ENCODE measurements at regions not wholly inside any gene's neighbourhood (a gene's known extent, or its start where the extent isn't known, plus 50 kb on each side); places are given as distances from the start of the nearest gene placed in this dataset.

DNA sequence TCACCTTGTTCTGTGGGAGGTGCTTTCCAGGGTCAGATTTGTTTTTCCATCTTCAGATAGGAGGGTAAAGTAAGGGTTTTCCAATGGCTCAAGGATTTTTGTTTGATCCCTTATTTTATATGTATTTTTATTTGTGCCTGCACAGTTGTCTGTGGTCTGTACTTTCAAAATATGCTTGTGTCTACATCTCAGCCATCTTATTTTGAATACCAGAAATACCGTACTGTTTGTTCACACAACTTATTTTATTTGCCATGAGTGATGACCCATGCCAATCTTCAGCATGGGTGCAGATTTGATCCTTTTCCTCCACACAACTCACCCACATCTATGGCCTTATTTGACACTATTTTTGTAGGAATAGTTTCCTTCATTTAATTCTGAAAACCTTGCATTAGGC is 72.2 kb upstream of the PTCHD4 start:
- DNase-seq, result no peak
- no peaks in the 10 kb centered on the region for H3K27me3 Mint-ChIP-seq (ENCODE audit: insufficient read depth)
- 0 out of 2 replicates have a peak, but pooled peaks cover 3% of the 10 kb centered on the region for H3K9me3 Mint-ChIP-seq
- H3K27ac Mint-ChIP-seq, result no peak overlapping the region
- TF ChIP-seq, protein P1, sequence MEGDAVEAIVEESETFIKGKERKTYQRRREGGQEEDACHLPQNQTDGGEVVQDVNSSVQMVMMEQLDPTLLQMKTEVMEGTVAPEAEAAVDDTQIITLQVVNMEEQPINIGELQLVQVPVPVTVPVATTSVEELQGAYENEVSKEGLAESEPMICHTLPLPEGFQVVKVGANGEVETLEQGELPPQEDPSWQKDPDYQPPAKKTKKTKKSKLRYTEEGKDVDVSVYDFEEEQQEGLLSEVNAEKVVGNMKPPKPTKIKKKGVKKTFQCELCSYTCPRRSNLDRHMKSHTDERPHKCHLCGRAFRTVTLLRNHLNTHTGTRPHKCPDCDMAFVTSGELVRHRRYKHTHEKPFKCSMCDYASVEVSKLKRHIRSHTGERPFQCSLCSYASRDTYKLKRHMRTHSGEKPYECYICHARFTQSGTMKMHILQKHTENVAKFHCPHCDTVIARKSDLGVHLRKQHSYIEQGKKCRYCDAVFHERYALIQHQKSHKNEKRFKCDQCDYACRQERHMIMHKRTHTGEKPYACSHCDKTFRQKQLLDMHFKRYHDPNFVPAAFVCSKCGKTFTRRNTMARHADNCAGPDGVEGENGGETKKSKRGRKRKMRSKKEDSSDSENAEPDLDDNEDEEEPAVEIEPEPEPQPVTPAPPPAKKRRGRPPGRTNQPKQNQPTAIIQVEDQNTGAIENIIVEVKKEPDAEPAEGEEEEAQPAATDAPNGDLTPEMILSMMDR (IDR thresholded peaks at IDR 0.05), result no peak
- H3K4me3 Mint-ChIP-seq, result no peak overlapping the region
- H3K36me3 Mint-ChIP-seq (ENCODE audit: low read depth), result no peaks in the 10 kb centered on the region
- H3K4me1 Mint-ChIP-seq (ENCODE audit: low read depth), result peaks cover 7% of the 10 kb centered on the region; the same call in 1 of the 2 replicates

DNA sequence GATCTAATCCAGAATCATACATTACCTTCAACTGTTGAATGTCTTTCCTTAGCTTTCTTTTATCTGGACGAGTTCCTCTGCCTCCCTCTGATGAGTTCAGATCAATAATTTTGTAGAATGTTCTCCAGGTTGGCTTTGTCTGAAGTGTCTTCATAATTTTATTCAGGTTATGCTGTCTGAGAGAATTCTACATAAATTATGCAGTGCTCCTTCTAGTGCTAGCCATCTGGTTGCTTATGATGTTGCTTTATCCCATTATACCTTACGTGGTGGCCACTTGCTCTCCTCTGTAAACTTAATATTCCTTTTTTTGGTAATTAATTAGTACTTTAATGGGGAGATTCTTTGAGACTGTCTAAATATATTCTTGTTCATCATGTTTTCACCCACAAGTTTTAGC is 67.7 kb upstream of the PTCHD4 start:
- Mint-ChIP-seq H3K9me3 (no peaks in the 10 kb centered on the region), H3K4me1 (ENCODE audit: low read depth) (peaks cover under 1% of the 10 kb centered on the region; the same call in 1 of the 2 replicates), H3K27ac (no peak overlapping the region), H3K27me3 (ENCODE audit: insufficient read depth) (no peaks in the 10 kb centered on the region), H3K36me3 (ENCODE audit: low read depth) (no peaks in the 10 kb centered on the region), H3K4me3 (no peak overlapping the region)
- TF ChIP-seq, protein P1 (IDR thresholded peaks at IDR 0.05), result no peak
- DNase-seq, result no peak

DNA sequence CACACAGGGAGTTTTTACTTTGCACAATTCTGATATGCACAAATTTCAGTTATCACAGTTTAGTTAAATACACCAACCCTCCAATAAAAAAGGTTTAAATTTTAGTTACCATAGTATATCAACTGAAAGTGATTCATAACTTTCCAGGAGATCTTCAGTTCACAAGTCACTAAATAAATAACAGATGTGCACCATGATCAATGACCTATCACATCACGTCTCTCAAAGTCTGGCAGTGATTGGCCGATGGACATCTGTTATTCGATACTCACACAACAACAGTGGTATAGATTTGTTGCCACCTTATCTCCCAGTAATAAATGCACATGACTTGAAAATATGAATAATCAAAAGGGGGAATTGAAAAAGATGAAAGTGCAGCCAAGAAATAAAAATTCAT is 66.8 kb upstream of the PTCHD4 start:
- TF ChIP-seq, protein P1 (IDR thresholded peaks at IDR 0.05), result no peak
- H3K36me3 Mint-ChIP-seq (ENCODE audit: low read depth), result no peaks in the 10 kb centered on the region
- H3K4me3 Mint-ChIP-seq, result no peak overlapping the region
- no peaks in the 10 kb centered on the region for H3K9me3 Mint-ChIP-seq
- H3K27ac Mint-ChIP-seq, result no peak overlapping the region
- H3K4me1 Mint-ChIP-seq (ENCODE audit: low read depth), result no peaks in the 10 kb centered on the region
- no peaks in the 10 kb centered on the region for H3K27me3 Mint-ChIP-seq (ENCODE audit: insufficient read depth)
- no peak for DNase-seq

DNA sequence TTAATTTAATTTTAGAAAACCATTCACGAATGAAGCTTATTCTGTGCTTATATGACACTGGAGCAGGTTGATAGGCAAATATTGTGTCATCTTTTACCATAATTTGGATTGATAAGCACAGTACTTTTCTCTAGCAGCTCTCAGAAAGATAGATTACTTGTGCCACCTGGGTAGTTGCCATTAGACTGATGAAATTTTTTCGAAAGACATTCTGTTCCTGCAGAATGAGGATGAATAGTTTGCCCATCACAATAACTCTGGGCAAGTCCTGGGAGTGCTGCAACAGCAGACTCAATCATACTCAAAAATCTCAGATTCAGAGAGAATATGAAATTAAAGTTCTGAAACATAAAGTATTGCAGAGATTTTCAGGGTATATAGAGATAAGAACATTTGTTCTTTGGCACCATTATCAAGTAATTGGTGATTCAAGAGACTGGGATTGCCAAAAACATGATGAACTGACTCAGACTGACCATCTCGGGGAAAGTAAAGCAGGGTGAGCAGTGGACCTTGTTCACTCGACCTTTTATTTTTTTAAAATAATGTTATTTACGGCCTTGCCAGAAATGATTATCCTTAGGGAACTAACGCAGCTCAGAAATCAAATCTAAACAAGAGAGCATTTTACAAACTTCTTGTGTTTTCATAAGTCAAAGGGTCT is 65.8 kb upstream of the PTCHD4 start:
- no peaks in the 10 kb centered on the region for H3K27me3 Mint-ChIP-seq (ENCODE audit: insufficient read depth)
- no peak for DNase-seq
- no peaks in the 10 kb centered on the region for H3K36me3 Mint-ChIP-seq (ENCODE audit: low read depth)
- TF ChIP-seq, protein P1 (IDR thresholded peaks at IDR 0.05), result no peak
- H3K4me1 Mint-ChIP-seq (ENCODE audit: low read depth), result no peaks in the 10 kb centered on the region
- no peak overlapping the region for H3K4me3 Mint-ChIP-seq
- H3K27ac Mint-ChIP-seq, result no peak overlapping the region
- no peaks in the 10 kb centered on the region for H3K9me3 Mint-ChIP-seq

DNA sequence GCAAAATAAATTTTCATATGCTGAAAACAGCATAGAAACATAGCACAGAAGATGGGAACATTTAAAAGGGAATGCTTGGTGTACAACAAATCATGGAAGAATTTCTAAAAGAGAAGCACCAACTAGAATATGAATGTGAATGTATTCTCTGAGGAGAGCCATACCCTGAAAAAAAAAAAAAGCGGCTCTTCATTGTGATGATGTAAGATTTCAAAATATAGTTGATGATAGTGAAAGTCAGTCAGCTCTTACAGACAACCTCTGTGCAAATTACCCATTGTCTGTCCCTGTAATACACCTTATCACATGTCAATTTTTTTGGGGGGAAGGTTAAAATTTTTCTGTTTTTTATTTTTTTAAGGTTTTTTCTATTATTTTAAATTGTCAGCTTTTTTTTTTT is 58.6 kb upstream of the PTCHD4 start:
- no peak overlapping the region for H3K4me3 Mint-ChIP-seq
- H3K9me3 Mint-ChIP-seq, result peaks cover 12% of the 10 kb centered on the region
- no peak for DNase-seq
- TF ChIP-seq, protein P1 (IDR thresholded peaks at IDR 0.05), result no peak
- H3K4me1 Mint-ChIP-seq (ENCODE audit: low read depth), result no peaks in the 10 kb centered on the region
- no peaks in the 10 kb centered on the region for H3K36me3 Mint-ChIP-seq (ENCODE audit: low read depth)
- no peaks in the 10 kb centered on the region for H3K27me3 Mint-ChIP-seq (ENCODE audit: insufficient read depth)
- no peak overlapping the region for H3K27ac Mint-ChIP-seq
